ENCODE measurements at regions not wholly inside any gene's neighbourhood (a gene's known extent, or its start where the extent isn't known, plus 50 kb on each side); places are given as distances from the start of the nearest gene placed in this dataset.
A peak's percentile ranks its signal among the peaks of the same experiment; 100 is the strongest.

DNA sequence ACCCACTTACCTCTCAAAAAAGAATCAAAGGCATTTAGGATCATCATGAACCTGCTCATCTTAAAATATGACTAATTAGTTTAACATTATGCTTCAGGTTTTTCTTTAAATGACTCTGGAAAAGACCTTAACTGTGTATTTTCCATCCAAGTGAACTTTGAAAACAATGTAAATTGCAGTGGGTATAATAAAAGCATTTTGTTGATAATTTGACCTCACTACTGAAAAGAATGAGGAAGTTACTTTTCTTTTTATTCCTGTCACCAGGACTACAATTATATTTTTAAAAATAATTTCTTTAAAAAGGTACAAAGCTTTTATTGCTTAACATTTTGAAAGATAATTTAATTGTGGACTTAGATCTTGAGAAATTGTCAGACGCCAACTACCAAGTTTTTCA is 249.9 kb downstream of the ALX1 start:
- H3K27me3 ChIP-seq (ENCODE audit: low read depth, low read length) = no peaks in the 10 kb centered on the region
- H3K4me3 ChIP-seq (ENCODE audit: low read length) = no peak overlapping the region
- TF ChIP-seq, protein P1, sequence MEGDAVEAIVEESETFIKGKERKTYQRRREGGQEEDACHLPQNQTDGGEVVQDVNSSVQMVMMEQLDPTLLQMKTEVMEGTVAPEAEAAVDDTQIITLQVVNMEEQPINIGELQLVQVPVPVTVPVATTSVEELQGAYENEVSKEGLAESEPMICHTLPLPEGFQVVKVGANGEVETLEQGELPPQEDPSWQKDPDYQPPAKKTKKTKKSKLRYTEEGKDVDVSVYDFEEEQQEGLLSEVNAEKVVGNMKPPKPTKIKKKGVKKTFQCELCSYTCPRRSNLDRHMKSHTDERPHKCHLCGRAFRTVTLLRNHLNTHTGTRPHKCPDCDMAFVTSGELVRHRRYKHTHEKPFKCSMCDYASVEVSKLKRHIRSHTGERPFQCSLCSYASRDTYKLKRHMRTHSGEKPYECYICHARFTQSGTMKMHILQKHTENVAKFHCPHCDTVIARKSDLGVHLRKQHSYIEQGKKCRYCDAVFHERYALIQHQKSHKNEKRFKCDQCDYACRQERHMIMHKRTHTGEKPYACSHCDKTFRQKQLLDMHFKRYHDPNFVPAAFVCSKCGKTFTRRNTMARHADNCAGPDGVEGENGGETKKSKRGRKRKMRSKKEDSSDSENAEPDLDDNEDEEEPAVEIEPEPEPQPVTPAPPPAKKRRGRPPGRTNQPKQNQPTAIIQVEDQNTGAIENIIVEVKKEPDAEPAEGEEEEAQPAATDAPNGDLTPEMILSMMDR (IDR thresholded peaks at IDR 0.05; ENCODE audit: low read depth, low read length) = no peak
- TF ChIP-seq EZH2phosphoT487 (IDR thresholded peaks at IDR 0.05; ENCODE audit: low read depth) = no peak
- H2AFZ ChIP-seq (ENCODE audit: low read depth, low read length) = no peak overlapping the region
- no peak overlapping the region for H3K4me2 ChIP-seq (ENCODE audit: low read length)
- no peak overlapping the region for H3K9ac ChIP-seq (ENCODE audit: low read length)
- H4K20me1 ChIP-seq (ENCODE audit: insufficient read depth, low read length) = no peaks in the 10 kb centered on the region
- no peak overlapping the region for H3K27ac ChIP-seq (ENCODE audit: low read length)
- H3K36me3 ChIP-seq (replicated peaks; ENCODE audit: low read depth, low read length) = no peaks in the 10 kb centered on the region
- no peaks in the 10 kb centered on the region for H3K79me2 ChIP-seq (ENCODE audit: low read length)
- H3K9me3 ChIP-seq (ENCODE audit: insufficient read depth, low read length) = no peaks in the 10 kb centered on the region
- peaks cover 19% of the 10 kb centered on the region for H3K4me1 ChIP-seq (ENCODE audit: low read length)

DNA sequence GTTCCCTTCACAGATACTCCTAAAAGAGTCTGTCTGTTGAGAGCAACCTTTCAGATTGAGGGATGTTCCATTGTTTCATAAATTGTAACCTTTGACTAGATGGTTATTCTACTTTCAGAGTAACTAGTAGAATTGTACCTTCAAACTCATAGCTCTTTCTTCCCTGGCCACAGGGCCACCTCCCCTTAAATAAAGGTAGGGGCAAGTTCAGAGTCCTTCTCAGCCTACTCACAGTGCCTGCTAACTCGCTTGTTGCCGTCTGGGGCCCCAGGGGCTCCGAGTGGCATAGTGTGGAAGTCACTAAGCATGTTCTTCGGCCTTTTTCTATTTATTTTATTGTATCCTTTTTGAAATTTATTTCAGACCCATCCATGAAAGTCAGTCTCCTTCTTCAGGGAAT is 250.4 kb downstream of the ALX1 start:
- H3K27ac ChIP-seq (ENCODE audit: low read length) = no peak overlapping the region
- H3K9ac ChIP-seq (ENCODE audit: low read length) = no peak overlapping the region
- no peaks in the 10 kb centered on the region for H4K20me1 ChIP-seq (ENCODE audit: insufficient read depth, low read length)
- H3K27me3 ChIP-seq (ENCODE audit: low read depth, low read length) = no peaks in the 10 kb centered on the region
- H2AFZ ChIP-seq (ENCODE audit: low read depth, low read length) = no peak overlapping the region; the same call in 1 of the 2 replicates
- H3K79me2 ChIP-seq (ENCODE audit: low read length) = no peaks in the 10 kb centered on the region
- no peak overlapping the region for H3K4me2 ChIP-seq (ENCODE audit: low read length)
- H3K36me3 ChIP-seq (replicated peaks; ENCODE audit: low read depth, low read length) = no peaks in the 10 kb centered on the region
- TF ChIP-seq, protein P1 (IDR thresholded peaks at IDR 0.05; ENCODE audit: low read depth, low read length) = no peak
- no peak for TF ChIP-seq EZH2phosphoT487 (IDR thresholded peaks at IDR 0.05; ENCODE audit: low read depth)
- peaks cover 20% of the 10 kb centered on the region for H3K4me1 ChIP-seq (ENCODE audit: low read length)
- H3K4me3 ChIP-seq (ENCODE audit: low read length) = no peak overlapping the region
- no peaks in the 10 kb centered on the region for H3K9me3 ChIP-seq (ENCODE audit: insufficient read depth, low read length)

DNA sequence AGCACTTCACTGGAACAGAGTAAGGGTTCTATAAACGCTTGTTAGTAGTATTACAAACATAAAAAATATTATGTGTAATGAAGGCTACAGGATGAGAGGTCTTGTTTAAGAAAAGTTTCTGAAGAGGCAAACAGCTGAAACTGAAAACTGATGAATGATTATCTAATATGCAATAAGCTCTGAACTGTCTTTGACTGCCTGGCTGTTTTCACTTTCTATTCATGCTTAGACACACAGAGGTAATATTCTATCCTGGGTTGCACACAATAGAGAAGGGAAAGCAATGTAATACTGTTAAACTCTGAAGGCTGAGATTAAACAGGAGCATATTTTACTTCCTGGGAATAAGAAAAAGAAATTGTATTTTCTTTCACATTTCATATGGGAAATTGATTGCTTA is 251.3 kb downstream of the ALX1 start:
- no peaks in the 10 kb centered on the region for H3K79me2 ChIP-seq (ENCODE audit: low read length)
- no peak for TF ChIP-seq EZH2phosphoT487 (IDR thresholded peaks at IDR 0.05; ENCODE audit: low read depth)
- TF ChIP-seq, protein P1 (IDR thresholded peaks at IDR 0.05; ENCODE audit: low read depth, low read length) = no peak

DNA sequence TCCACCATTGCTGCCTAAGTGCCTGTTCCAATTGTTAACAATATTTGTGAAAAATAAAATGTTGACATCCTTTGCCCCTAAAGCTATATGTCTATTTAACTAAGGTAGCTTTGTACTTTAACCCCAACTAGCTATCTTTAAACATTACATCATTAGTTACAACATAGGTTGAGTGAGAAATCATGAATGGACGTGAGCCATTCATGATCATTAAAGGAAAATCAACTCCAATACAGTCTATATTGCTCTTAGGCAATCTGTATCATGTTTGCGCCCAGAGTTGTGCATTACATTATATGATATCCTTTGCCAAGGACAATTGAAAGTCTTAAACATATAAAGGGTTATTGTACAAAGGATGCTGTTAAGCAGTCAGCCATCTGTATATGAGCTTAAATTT is 269.6 kb downstream of the ALX1 start:
- no peak overlapping the region for H3K4me2 ChIP-seq (ENCODE audit: low read length)
- H3K9ac ChIP-seq (ENCODE audit: low read length) = no peak overlapping the region
- H4K20me1 ChIP-seq (ENCODE audit: insufficient read depth, low read length) = no peaks in the 10 kb centered on the region
- no peaks in the 10 kb centered on the region for H3K4me1 ChIP-seq (ENCODE audit: low read length)
- no peaks in the 10 kb centered on the region for H3K27me3 ChIP-seq (ENCODE audit: low read depth, low read length)
- no peak overlapping the region for H3K27ac ChIP-seq (ENCODE audit: low read length)
- H3K36me3 ChIP-seq (replicated peaks; ENCODE audit: low read depth, low read length) = no peaks in the 10 kb centered on the region
- H2AFZ ChIP-seq (ENCODE audit: low read depth, low read length) = no peak overlapping the region
- no peaks in the 10 kb centered on the region for H3K79me2 ChIP-seq (ENCODE audit: low read length)
- no peak overlapping the region for H3K4me3 ChIP-seq (ENCODE audit: low read length)
- TF ChIP-seq, protein P1 (IDR thresholded peaks at IDR 0.05; ENCODE audit: low read depth, low read length) = no peak
- TF ChIP-seq EZH2phosphoT487 (IDR thresholded peaks at IDR 0.05; ENCODE audit: low read depth) = no peak
- no peaks in the 10 kb centered on the region for H3K9me3 ChIP-seq (ENCODE audit: insufficient read depth, low read length)

More for the DNA sequence above, 251.3 kb downstream of the ALX1 start:
- H3K4me1 ChIP-seq (ENCODE audit: low read length) = peaks cover 25% of the 10 kb centered on the region
- no peak overlapping the region for H3K9ac ChIP-seq (ENCODE audit: low read length)
- no peak overlapping the region for H3K27ac ChIP-seq (ENCODE audit: low read length)
- H2AFZ ChIP-seq (ENCODE audit: low read depth, low read length) = no peak overlapping the region
- no peaks in the 10 kb centered on the region for H4K20me1 ChIP-seq (ENCODE audit: insufficient read depth, low read length)
- H3K4me3 ChIP-seq (ENCODE audit: low read length) = no peak overlapping the region
- H3K36me3 ChIP-seq (replicated peaks; ENCODE audit: low read depth, low read length) = no peaks in the 10 kb centered on the region
- no peaks in the 10 kb centered on the region for H3K9me3 ChIP-seq (ENCODE audit: insufficient read depth, low read length)
- peak overlapping the region; percentile 25 for H3K4me2 ChIP-seq (ENCODE audit: low read length)
- no peaks in the 10 kb centered on the region for H3K27me3 ChIP-seq (ENCODE audit: low read depth, low read length)
